ENCODE measurements at regions not wholly inside any gene's neighbourhood (a gene's known extent, or its start where the extent isn't known, plus 50 kb on each side); places are given as distances from the start of the nearest gene placed in this dataset.

GRCh38 chr10:78760463-78761310, 308.1 kb upstream of the ZMIZ1 start:
- no peak for DNase-seq (ENCODE audit: low spot score)

DNA sequence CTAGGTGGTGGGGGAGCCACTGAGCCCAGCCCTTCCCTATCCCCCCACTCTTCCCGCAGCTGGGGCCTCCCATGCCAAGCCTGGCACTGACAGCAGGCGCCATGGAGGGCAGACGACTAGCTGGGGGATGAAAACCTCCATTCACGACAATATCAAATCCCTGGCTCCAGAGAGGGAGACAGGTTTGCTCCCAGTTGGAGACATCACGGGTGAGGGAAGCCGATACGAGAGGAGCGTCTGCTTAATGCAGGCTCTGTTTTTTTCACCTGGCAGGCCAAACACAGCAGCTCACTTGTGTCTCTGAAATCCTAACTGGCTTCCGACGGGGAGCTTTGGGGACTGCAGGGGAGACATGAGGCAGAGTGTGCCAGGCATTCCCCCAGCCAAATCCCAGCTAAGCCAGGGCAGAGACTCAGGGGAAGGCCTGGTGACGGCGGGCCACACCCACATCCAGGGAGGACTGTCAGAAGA, 307.4 kb upstream of the ZMIZ1 start:
- DNase-seq (ENCODE audit: low spot score): no peak

DNA sequence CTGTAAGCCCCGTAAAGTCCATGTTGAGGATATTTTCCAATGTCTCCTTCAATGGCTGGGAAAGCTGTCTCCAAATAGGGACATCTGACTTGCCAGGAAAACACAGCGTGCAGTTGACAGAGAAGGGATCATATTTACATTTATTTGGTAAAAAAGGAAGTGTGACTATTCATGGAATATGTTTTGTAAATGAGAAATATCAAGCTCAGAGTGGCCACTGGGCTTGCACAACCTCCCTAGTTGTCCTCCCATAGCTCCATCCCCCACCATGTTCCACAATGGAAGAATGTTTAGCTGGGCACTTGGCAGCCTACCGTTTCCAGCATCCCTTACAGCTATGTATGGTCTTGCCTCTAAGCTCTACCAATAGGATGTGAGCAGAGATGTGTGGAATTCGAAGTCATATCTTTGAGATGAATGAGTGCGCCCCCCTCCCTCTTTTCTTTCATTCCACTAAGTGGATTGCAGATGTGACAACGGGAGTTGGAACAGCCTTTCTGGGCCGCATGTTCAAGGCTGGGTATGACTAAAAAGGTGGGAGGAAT, 306.6 kb upstream of the ZMIZ1 start:
- DNase-seq (ENCODE audit: low spot score): no peak

DNA sequence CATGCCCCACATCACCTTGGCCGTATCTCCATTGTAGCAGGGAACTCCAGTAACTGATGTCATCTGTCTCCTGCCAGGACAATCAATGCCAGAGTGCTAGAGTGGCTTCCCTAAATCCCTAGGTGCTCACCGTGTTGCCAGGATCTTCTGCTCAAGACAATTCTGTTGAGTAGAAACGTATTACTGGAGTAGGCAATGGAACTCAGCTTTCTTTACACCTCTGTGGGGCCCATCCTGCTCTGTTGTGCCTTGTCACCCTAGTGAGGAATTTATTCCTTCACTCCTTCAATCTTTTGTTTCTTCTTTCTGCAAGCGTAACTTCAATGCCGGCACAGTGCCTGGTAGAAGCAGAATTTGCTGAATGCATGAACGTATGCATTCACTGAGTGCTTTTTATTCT, 305.5 kb upstream of the ZMIZ1 start:
- DNase-seq (ENCODE audit: low spot score): no peak

DNA sequence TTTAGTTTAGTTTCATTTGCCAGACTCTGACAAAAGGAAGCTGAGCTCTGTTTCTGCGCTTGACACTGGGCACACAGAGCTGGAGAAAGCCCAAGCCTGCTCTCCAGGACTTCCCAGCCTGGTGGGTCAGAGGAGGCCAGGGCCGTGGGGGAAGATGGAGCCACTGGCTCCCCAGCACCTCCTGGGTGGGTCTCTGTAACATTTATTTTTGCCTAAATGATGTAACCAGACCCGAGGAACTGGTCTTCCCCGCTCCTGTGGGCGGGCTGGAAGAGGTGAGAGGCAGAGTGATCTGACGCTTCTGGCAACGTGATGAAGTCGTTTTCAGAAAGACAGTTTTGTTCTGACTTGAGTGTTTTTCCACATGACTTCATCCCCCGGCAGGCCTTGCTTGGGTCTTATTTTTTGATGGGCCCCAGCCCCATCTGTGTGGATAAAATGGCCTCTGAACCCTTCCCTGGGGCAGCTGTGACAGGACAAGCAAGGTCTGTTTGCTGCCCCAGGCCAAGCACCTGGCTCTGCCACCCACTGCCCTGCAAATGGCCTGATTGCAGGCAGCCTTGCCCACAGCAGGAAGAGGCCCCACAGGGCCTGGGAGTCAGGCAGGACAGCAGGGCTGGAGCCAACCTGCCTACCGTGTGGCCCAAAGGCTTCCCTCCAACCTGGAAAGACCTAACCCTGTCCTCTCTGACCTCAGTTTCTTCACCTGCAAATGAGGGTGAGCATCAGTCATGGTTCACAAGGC, 304.9 kb upstream of the ZMIZ1 start:
- DNase-seq (ENCODE audit: low spot score): no peak

- DNase-seq (ENCODE audit: low spot score): no peak
Measured at GRCh38 chr10:78764436-78764835, 304.3 kb upstream of the ZMIZ1 start.

- DNase-seq (ENCODE audit: low spot score): no peak
Measured at GRCh38 chr10:78764846-78765430, 303.8 kb upstream of the ZMIZ1 start.

- no peak for DNase-seq (ENCODE audit: low spot score)
Measured at GRCh38 chr10:78765726-78766335, 302.9 kb upstream of the ZMIZ1 start.

GRCh38 chr10:78766603-78767002, 302.2 kb upstream of the ZMIZ1 start:
- DNase-seq (ENCODE audit: low spot score): no peak

DNA sequence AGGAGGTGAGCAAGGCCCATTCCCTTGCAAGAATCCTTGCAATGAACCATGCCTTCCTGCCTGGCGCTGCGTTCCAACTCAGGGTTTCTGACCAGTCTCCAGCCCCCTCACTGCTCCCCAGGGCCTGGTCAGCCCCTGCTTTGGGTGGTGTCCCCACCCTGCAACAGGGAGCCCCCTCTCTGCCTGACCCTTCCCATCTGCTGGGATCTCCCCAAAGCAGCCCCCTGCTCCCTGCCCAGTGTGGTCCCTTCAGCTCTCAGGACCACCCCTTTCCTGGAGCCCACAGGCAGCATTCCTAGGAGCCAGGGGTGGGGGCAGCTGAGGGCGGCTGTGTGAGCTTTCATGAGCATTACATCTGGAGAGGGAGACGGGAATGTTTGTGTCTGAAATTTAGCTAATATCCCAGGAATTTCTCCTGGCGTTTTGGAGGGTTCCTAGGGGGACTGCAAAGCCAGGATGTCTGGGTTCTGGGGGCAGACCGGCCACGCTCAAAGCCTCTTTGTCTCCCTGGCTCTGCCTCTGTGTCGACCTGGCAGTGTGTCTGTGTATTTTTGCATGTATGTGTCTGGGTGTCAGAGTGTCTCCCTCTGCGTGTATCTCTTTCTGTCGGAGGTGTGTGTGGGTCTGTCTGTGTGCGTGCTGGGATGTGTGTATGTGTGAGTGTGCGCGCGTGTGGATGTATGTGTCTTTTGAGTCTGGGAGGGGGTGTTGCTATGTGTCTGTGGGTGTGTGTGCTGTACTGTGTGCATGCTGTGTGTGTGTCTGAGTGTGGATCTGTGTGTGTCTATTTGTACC, 300.5 kb upstream of the ZMIZ1 start:
- DNase-seq (ENCODE audit: low spot score): no peak

GRCh38 chr10:78768876-78769275, 299.9 kb upstream of the ZMIZ1 start:
- DNase-seq (ENCODE audit: low spot score): no peak

DNA sequence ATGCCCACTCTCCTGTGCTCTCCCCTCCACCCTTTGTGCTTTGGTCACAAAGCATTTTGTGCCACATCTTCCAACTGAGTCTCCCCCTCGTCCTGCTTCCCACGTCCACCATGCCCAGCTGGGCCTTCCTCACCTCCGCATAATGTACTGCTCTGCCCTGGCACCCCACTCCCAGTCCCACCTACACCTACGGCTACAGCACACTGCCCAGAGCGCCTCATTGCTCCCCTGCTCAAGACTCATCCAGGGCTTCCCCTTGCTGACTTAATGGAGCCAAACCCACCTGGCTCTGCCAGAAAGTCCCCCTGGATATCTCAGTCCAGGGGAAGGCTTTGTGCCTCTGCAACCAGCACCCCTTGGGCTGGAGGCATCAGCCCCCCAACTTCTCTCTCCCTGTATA, 299.2 kb upstream of the ZMIZ1 start:
- no peak for DNase-seq (ENCODE audit: low spot score)

- no peak for DNase-seq (ENCODE audit: low spot score)
Measured at GRCh38 chr10:78770167-78771090, 298.3 kb upstream of the ZMIZ1 start.

DNA sequence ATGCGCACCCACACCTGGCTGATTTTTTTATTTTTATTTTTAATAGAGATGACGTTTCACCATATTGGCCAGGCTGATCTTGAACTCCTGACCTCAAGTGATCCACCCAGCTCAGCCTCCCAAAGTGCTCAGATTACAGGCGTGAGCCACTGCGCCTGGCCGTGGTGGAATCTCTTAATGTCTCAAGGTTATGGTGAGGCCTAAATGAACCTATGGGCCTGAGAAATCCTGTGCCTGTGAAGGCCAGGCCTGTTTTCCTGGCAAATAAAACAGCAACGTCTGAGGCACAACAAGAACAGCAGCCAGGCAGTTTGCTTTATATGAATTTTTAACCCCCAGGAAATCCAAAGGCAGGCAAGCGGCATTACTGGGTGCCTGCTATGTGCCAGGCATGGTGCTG, 297.5 kb upstream of the ZMIZ1 start:
- no peak for DNase-seq (ENCODE audit: low spot score)

DNA sequence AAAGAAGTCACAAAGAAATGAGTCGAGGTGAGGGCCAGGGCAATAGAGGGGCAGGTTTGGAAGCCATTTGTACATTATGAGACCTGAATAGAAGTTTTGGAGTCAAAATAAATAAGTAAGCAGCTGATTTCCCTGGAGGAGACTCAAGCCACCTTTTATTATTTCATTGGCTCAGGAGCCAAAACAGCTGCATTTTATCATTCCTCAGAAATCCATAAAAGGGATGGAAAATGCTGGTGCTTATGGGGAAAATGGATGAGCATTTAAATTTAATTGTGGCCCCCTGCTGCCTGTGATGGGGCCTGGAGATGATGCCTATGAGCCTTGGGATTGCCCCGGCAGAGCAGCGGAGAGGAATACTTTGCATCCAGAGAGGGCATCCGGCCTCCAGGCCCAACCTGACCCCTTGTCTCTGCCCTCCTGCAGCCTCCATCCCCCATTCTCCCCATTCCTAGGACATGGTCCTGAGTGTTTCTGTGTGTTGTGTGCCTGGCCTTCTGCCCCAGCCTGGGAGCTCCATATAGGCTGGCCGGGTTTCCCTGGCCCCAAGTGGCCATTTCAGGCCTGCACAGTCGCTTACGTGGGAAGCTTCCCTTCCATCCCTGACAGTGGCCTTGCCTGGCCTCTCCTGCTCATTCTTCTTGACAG, 296.8 kb upstream of the ZMIZ1 start:
- DNase-seq (ENCODE audit: low spot score): no peak

GRCh38 chr10:78772486-78772885, 296.3 kb upstream of the ZMIZ1 start:
- DNase-seq (ENCODE audit: low spot score): no peak

- no peak for DNase-seq (ENCODE audit: low spot score)
Measured at GRCh38 chr10:78772986-78773530, 295.7 kb upstream of the ZMIZ1 start.

DNA sequence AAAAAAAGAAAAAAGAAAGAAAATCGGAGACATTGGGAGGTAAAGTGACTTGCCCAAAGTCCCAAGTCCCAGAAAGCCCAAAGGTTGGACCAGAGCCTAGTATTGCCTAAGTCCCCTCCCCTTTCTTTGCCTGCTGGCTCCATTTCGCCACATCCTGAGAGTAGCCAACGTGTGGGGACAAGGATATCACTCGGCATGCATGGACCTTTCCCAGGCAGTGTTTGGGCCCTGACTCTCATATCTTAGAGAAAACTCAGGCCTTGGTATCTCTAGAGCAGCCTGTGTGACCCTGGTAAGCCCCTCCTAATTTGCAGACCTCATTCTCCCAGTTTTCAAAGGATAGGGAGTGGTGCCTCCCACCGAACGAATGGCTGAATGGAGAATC, 294.2 kb upstream of the ZMIZ1 start:
- no peak for DNase-seq (ENCODE audit: low spot score)

GRCh38 chr10:78774999-78775711, 293.6 kb upstream of the ZMIZ1 start:
- no peak for DNase-seq (ENCODE audit: low spot score)
